PC-9 (cell line): ENCODE measurements at regions not wholly inside any gene's neighbourhood (a gene's known extent, or its start where the extent isn't known, plus 50 kb on each side); places are given as distances from the start of the nearest gene placed in this dataset.
A peak's percentile ranks its signal among the peaks of the same experiment; 100 is the strongest.

Experiments used
- BruUV-seq: library from RNA; stranded (reverse); fragments of 400-500 nt; replicated peaks from 2 replicates; lab custom pipeline; 2021; lab: Mats Ljungman, UMichigan
- CTCF ChIA-PET: fragments of 300-600 bp; sonication (Branson Sonifier 250); formaldehyde crosslinking; loops from one replicate; lab custom pipeline; 2022; ENCODE audit warnings: antibody characterized with exemption; lab: Charles Lee
- POLR2A ChIA-PET: fragments of 300-600 bp; sonication (Branson Sonifier 250); formaldehyde crosslinking; loops from one replicate; lab custom pipeline; 2022; ENCODE audit warnings: antibody characterized with exemption; ENCODE audit not compliant: unreplicated experiment; lab: Charles Lee
- DNase-seq, 2 experiments: peaks; one replicate each; pipeline versions ENCODE4 v3.0.0 to v3.0.0-alpha.2; 2015 to 2022; ENCODE audit warnings: mixed read lengths in 1 of 2
- H2AFZ ChIP-seq: fragments of 200-600 bp; sonication (generic); 2 replicates; pipeline ENCODE4 v1.8.1; 2017; ENCODE audit warnings: antibody characterized with exemption
- H3F3A ChIP-seq: fragments of 200-600 bp; sonication (generic); 2 replicates; pipeline ENCODE4 v1.8.1; 2017; ENCODE audit warnings: antibody characterized with exemption, mild to moderate bottlenecking, low read depth; ENCODE audit not compliant: insufficient read depth
- H3K27ac ChIP-seq: fragments of 200-600 bp; sonication (generic); 2 replicates; pipeline ENCODE4 v1.6.1; 2016; ENCODE audit warnings: mixed run types
- H3K27me3 ChIP-seq: fragments of 200-600 bp; sonication (generic); 2 replicates; pipeline ENCODE4 v1.6.1; 2016; ENCODE audit warnings: low read depth, mixed run types; ENCODE audit not compliant: insufficient read depth
- H3K36me3 ChIP-seq: fragments of 200-600 bp; sonication (generic); 2 replicates; pipeline ENCODE4 v1.6.1; 2016; ENCODE audit warnings: low read depth, mixed run types
- H3K4me1 ChIP-seq: fragments of 200-600 bp; sonication (generic); replicated peaks from 2 replicates; pipeline ENCODE4 v1.6.1; 2016; ENCODE audit warnings: mixed run types; ENCODE audit not compliant: insufficient read depth
- H3K4me2 ChIP-seq: fragments of 200-600 bp; sonication (generic); 2 replicates; pipeline ENCODE4 v1.6.1; 2017; ENCODE audit warnings: mixed run types
- H3K4me3 ChIP-seq: fragments of 200-600 bp; sonication (generic); 2 replicates; pipeline ENCODE4 v1.6.1; 2016; ENCODE audit warnings: mixed run types
- H3K79me2 ChIP-seq: fragments of 200-600 bp; sonication (generic); 2 replicates; pipeline ENCODE4 v1.6.1; 2017; ENCODE audit warnings: low read depth, mixed run types
- H3K9me2 ChIP-seq: fragments of 200-600 bp; sonication (generic); 2 replicates; pipeline ENCODE4 v1.8.1; 2017; ENCODE audit warnings: mild to moderate bottlenecking; ENCODE audit not compliant: insufficient read depth
- H3K9me3 ChIP-seq: fragments of 200-600 bp; sonication (generic); 2 replicates; pipeline ENCODE4 v1.8.1; 2016; ENCODE audit warnings: low read depth; ENCODE audit not compliant: insufficient read depth
- H4K20me1 ChIP-seq: fragments of 200-600 bp; sonication (generic); 2 replicates; pipeline ENCODE4 v1.8.1; 2017; ENCODE audit not compliant: insufficient read depth
- CTCF ChIP-seq: fragments of 200-600 bp; sonication (generic); conservative IDR thresholded peaks from 2 replicates; pipeline ENCODE4 v1.6.1; 2017; ENCODE audit warnings: mixed run types, antibody characterized with exemption, mild to moderate bottlenecking, moderate library complexity
- EZH2 ChIP-seq: fragments of 200-600 bp; sonication (generic); IDR thresholded peaks from 2 replicates; pipeline ENCODE4 v1.8.0; 2017; ENCODE audit warnings: antibody characterized with exemption, low read depth
- intact Hi-C: fragments of 100-400 bp; cut with micrococcal nuclease; formaldehyde crosslinking; loops from one replicate; pipeline ENCODE4 v1.10.0; 2022; ENCODE audit not compliant: unreplicated experiment

GRCh38 chr12:87305481-87305880 lies 723.7 kb downstream of the C12orf50 start:
- TF ChIP-seq CTCF: no peak
- TF ChIP-seq EZH2: no peak
- no peak overlapping the region for H2AFZ ChIP-seq
- ChIA-PET CTCF (no interaction called here), POLR2A (no interaction called here)
- no peaks in the 10 kb centered on the region for H3K27me3 ChIP-seq
- H4K20me1 ChIP-seq: no peaks in the 10 kb centered on the region
- no peaks in the 10 kb centered on the region for H3F3A ChIP-seq
- intact Hi-C loops: no loop called here
- H3K36me3 ChIP-seq: no peaks in the 10 kb centered on the region
- H3K9me2 ChIP-seq: 0 out of 2 replicates have a peak, but pooled peaks cover 4% of the 10 kb centered on the region
- no peak for DNase-seq
- no TSS peak for BruUV-seq
- no peaks in the 10 kb centered on the region for H3K9me3 ChIP-seq
- no peak overlapping the region for H3K27ac ChIP-seq
- no peaks in the 10 kb centered on the region for H3K79me2 ChIP-seq
- H3K4me3 ChIP-seq: no peak overlapping the region
- H3K4me2 ChIP-seq: no peak overlapping the region
- H3K4me1 ChIP-seq: no peaks in the 10 kb centered on the region

- H3K4me2 ChIP-seq: peak overlapping the region; percentile 28; the same call in 1 of the 2 replicates
- ChIA-PET POLR2A (no interaction called here), CTCF (no interaction called here)
- no peaks in the 10 kb centered on the region for H3K9me3 ChIP-seq
- no peaks in the 10 kb centered on the region for H3F3A ChIP-seq
- H3K4me1 ChIP-seq: no peaks in the 10 kb centered on the region
- no peak overlapping the region for H3K27ac ChIP-seq
- H2AFZ ChIP-seq: no peak overlapping the region
- no peak for DNase-seq
- H3K36me3 ChIP-seq: no peaks in the 10 kb centered on the region
- H4K20me1 ChIP-seq: no peaks in the 10 kb centered on the region
- no TSS peak for BruUV-seq
- H3K79me2 ChIP-seq: no peaks in the 10 kb centered on the region
- H3K4me3 ChIP-seq: no peak overlapping the region
- 0 out of 2 replicates have a peak, but pooled peaks cover 4% of the 10 kb centered on the region for H3K9me2 ChIP-seq
- intact Hi-C loops: no loop called here
- TF ChIP-seq CTCF: no peak
- TF ChIP-seq EZH2: no peak
- no peaks in the 10 kb centered on the region for H3K27me3 ChIP-seq
Measured at GRCh38 chr12:87304406-87304805, 724.8 kb downstream of the C12orf50 start.

- DNase-seq: no peak
- Histone ChIP-seq H3K4me3 (no peak overlapping the region), H4K20me1 (no peaks in the 10 kb centered on the region), H2AFZ (no peak overlapping the region), H3K27ac (no peak overlapping the region), H3K27me3 (no peaks in the 10 kb centered on the region), H3K9me3 (no peaks in the 10 kb centered on the region), H3K4me2 (no peak overlapping the region), H3K36me3 (no peaks in the 10 kb centered on the region), H3K4me1 (no peaks in the 10 kb centered on the region), H3K9me2 (0 out of 2 replicates have a peak, but pooled peaks cover 4% of the 10 kb centered on the region), H3K79me2 (no peaks in the 10 kb centered on the region), H3F3A (no peaks in the 10 kb centered on the region)
- TF ChIP-seq CTCF (no peak), EZH2 (no peak)
- no TSS peak for BruUV-seq
- intact Hi-C loops: no loop called here
- ChIA-PET POLR2A (no interaction called here), CTCF (no interaction called here)
Measured at GRCh38 chr12:87303396-87304012, 725.7 kb downstream of the C12orf50 start.
